Liver (tissue), 8 donors: ENCODE measurements at regions not wholly inside any gene's neighbourhood (a gene's known extent, or its start where the extent isn't known, plus 50 kb on each side); places are given as distances from the start of the nearest gene placed in this dataset.

ENCODE experiments used
- DNase-seq: peaks from one replicate; pipeline ENCODE4 v3.0.0-alpha.2; 2017; ENCODE audit warnings: low spot score
- H3K27ac ChIP-seq, 2 donors: one replicate each; pipeline ENCODE4 v1.7.0; 2013; ENCODE audit warnings: inconsistent platforms in 2 of 2, low read length in 2 of 2, control low read depth in 1 of 2, low read depth in 1 of 2, mild to moderate bottlenecking in 1 of 2
- H3K27me3 ChIP-seq, 4 donors: one replicate each; pipeline versions ENCODE4 v1.6.1 to v1.7.0; 2013; ENCODE audit warnings: low read length in 3 of 4, inconsistent platforms in 1 of 4, mild to moderate bottlenecking in 1 of 4, moderate library complexity in 1 of 4; ENCODE audit not compliant: control insufficient read depth in 4 of 4, insufficient read depth in 4 of 4
- H3K36me3 ChIP-seq, 4 donors: one replicate each; pipeline versions ENCODE4 v1.6.1 to v1.7.0; 2013; ENCODE audit warnings: low read length in 3 of 4, mild to moderate bottlenecking in 3 of 4, low read depth in 1 of 4, moderate library complexity in 1 of 4; ENCODE audit not compliant: control insufficient read depth in 4 of 4, insufficient read depth in 3 of 4
- H3K4me1 ChIP-seq, 4 donors: one replicate each; pipeline versions ENCODE4 v1.6.1 to v1.7.0; 2013; ENCODE audit warnings: low read length in 3 of 4, mild to moderate bottlenecking in 3 of 4, moderate library complexity in 1 of 4; ENCODE audit not compliant: control insufficient read depth in 4 of 4, insufficient read depth in 4 of 4
- H3K4me3 ChIP-seq, 3 donors: one replicate each; pipeline versions ENCODE4 v1.6.1 to v1.7.0; 2013; ENCODE audit warnings: low read length in 3 of 3, control low read depth in 1 of 3, low read depth in 1 of 3, mild to moderate bottlenecking in 1 of 3
- H3K9ac ChIP-seq, 2 donors: one replicate each; pipeline ENCODE4 v1.7.0; 2013; ENCODE audit warnings: low read length in 2 of 2, mild to moderate bottlenecking in 2 of 2, moderate library complexity in 2 of 2, control low read depth in 1 of 2, low read depth in 1 of 2
- H3K9me3 ChIP-seq, 4 donors: one replicate each; pipeline versions ENCODE4 v1.6.1 to v1.7.0; 2013; ENCODE audit warnings: low read length in 3 of 4; ENCODE audit not compliant: control insufficient read depth in 4 of 4
- EGR1 ChIP-seq, 2 donors: IDR thresholded peaks; 2 replicates each; pipeline ENCODE4 v1.6.1; 2016 to 2018; ENCODE audit warnings: antibody characterized with exemption in 2 of 2, low read depth in 2 of 2
- FOXA1 ChIP-seq: IDR thresholded peaks from 2 replicates; pipeline ENCODE4 v1.6.1; 2016; ENCODE audit warnings: antibody characterized with exemption
- FOXA2 ChIP-seq: IDR thresholded peaks from 2 replicates; pipeline ENCODE4 v1.6.1; 2016; ENCODE audit warnings: antibody characterized with exemption
- GABPA ChIP-seq, 2 donors: IDR thresholded peaks in 1 of 2; conservative IDR thresholded peaks in 1 of 2; 2 replicates each; pipeline ENCODE4 v1.6.1; 2016; ENCODE audit warnings: antibody characterized with exemption in 2 of 2, mild to moderate bottlenecking in 1 of 2, moderate library complexity in 1 of 2
- HNF4A ChIP-seq, 2 donors: conservative IDR thresholded peaks; 2 replicates each; pipeline ENCODE4 v1.6.1; 2016; ENCODE audit warnings: antibody characterized with exemption in 2 of 2, mild to moderate bottlenecking in 2 of 2
- HNF4G ChIP-seq: IDR thresholded peaks from 2 replicates; pipeline ENCODE4 v1.6.1; 2016; ENCODE audit warnings: antibody characterized with exemption
- JUND ChIP-seq, 2 donors: IDR thresholded peaks; 2 replicates each; pipeline ENCODE4 v1.6.1; 2016; ENCODE audit warnings: antibody characterized with exemption in 2 of 2
- NR2F2 ChIP-seq: IDR thresholded peaks from 2 replicates; pipeline ENCODE4 v1.6.1; 2016; ENCODE audit warnings: antibody characterized with exemption
- RAD21 ChIP-seq, 2 donors: IDR thresholded peaks; 2 replicates each; pipeline ENCODE4 v1.6.1; 2016; ENCODE audit warnings: antibody characterized with exemption in 2 of 2, mild to moderate bottlenecking in 2 of 2
- RXRA ChIP-seq, 2 donors: IDR thresholded peaks; 2 replicates each; pipeline ENCODE4 v1.6.1; 2017 to 2018; ENCODE audit warnings: antibody characterized with exemption in 2 of 2, mild to moderate bottlenecking in 1 of 2
- SP1 ChIP-seq: IDR thresholded peaks from 2 replicates; pipeline ENCODE4 v1.6.1; 2018; ENCODE audit warnings: antibody characterized with exemption, mild to moderate bottlenecking
- TAF1 ChIP-seq: conservative IDR thresholded peaks from 2 replicates; pipeline ENCODE4 v1.6.1; 2016; ENCODE audit warnings: antibody characterized with exemption, mild to moderate bottlenecking
- YY1 ChIP-seq: IDR thresholded peaks from 2 replicates; pipeline ENCODE4 v1.6.1; 2016; ENCODE audit warnings: antibody characterized with exemption, mild to moderate bottlenecking
- WGBS: extraction: QIAGEN DNeasy Blood & Tissue Kit; methylation state at CpG from one replicate; pipeline ENCODE4 v1.1.7; 2013; 5-methylcytosine and 5-hydroxymethylcytosine counted together
- TF ChIP-seq, protein P1 (sequence below): IDR thresholded peaks from 2 replicates; pipeline ENCODE4 v1.6.1; 2016; ENCODE audit warnings: antibody characterized with exemption
- TF ChIP-seq, protein P2 (sequence below): IDR thresholded peaks from 2 replicates; pipeline ENCODE4 v1.6.1; 2016; ENCODE audit warnings: antibody characterized with exemption
- TF ChIP-seq, protein P3 (sequence below): IDR thresholded peaks from 2 replicates; pipeline ENCODE4 v1.6.1; 2016; ENCODE audit warnings: antibody characterized with exemption
- TF ChIP-seq, protein P4 (sequence below): fragments of 150-350 bp; IDR thresholded peaks from 2 replicates; pipeline ENCODE4 v1.5.1; 2017; ENCODE audit warnings: improper control_type of control experiment, low read depth, low read length; ENCODE audit not compliant: missing input control
- TF ChIP-seq, protein P5 (sequence below): IDR thresholded peaks from 2 replicates; pipeline ENCODE4 v1.6.1; 2016; ENCODE audit warnings: antibody characterized with exemption, mild to moderate bottlenecking
- donor health status: healthy.
- donor health status: healthy.
- donor health status: healthy.
- donor health status: healthy.
- donor health status: healthy.

DNA sequence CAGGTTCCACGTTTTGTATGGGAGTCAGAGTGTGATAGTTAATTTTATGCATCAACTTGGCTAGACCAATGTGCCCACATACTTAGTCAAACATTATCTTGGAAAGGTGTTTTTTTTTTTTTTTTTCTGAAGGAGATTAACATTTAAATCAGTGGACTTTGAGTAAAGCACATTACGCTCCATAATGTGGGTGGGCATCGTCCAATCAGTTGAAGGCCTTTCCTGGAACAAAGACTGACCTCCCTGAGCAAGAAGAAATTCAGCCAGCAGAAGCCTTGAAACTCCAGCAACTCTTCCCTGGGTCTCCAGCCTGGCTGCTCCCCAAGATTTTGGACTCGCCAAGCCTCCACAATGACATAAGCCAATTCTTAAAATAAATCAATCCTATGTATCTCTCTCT is 711.4 kb downstream of the MTRR start (continued):
- TF ChIP-seq, protein P1, sequence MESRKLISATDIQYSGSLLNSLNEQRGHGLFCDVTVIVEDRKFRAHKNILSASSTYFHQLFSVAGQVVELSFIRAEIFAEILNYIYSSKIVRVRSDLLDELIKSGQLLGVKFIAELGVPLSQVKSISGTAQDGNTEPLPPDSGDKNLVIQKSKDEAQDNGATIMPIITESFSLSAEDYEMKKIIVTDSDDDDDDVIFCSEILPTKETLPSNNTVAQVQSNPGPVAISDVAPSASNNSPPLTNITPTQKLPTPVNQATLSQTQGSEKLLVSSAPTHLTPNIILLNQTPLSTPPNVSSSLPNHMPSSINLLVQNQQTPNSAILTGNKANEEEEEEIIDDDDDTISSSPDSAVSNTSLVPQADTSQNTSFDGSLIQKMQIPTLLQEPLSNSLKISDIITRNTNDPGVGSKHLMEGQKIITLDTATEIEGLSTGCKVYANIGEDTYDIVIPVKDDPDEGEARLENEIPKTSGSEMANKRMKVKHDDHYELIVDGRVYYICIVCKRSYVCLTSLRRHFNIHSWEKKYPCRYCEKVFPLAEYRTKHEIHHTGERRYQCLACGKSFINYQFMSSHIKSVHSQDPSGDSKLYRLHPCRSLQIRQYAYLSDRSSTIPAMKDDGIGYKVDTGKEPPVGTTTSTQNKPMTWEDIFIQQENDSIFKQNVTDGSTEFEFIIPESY: no peak
- TF ChIP-seq JUND (IDR thresholded peaks at IDR 0.05) (no peak), FOXA1 (no peak), TAF1 (no peak)
- TF ChIP-seq, protein P2, sequence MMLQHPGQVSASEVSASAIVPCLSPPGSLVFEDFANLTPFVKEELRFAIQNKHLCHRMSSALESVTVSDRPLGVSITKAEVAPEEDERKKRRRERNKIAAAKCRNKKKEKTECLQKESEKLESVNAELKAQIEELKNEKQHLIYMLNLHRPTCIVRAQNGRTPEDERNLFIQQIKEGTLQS: no peak

DNA sequence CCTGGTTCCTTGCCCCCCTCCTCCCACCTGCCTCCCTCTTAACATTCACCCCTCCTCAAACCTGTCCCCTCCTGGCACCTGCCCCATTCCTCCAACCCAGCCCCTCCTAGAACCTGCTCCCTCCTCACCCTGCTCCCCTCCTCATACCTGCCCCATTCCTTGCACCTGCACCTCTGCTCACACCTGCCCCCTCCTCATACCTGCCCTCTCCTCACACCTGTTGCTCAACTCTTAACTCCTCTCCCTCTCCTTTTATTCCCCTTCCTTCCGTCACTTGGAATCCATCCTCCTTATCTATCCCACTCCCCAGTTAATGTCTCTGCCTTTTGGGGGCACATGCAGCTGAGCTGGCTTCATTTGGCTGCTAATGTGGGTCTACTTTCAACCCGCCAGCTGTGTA is 712.1 kb downstream of the MTRR start:
- Histone ChIP-seq H3K9ac (no peak overlapping the region), H3K9me3 (no peaks in the 10 kb centered on the region), H3K4me3 (no peak overlapping the region), H3K27ac (no peak overlapping the region), H3K36me3 (no peaks in the 10 kb centered on the region), H3K4me1 (no peaks in the 10 kb centered on the region), H3K27me3 (peaks cover 0 to 2% (median 0%) of the 10 kb centered on the region in 4 donors)
- TF ChIP-seq YY1 (no peak), TAF1 (no peak), SP1 (no peak), RAD21 (IDR thresholded peaks at IDR 0.05) (no peak), HNF4A (conservative IDR thresholded peaks at IDR 0.05) (no peak), RXRA (IDR thresholded peaks at IDR 0.05) (no peak), GABPA (IDR thresholded peaks at IDR 0.05 in 1 of 2, conservative IDR thresholded peaks at IDR 0.05 in 1 of 2) (no peak), FOXA2 (no peak), NR2F2 (no peak), FOXA1 (no peak), EGR1 (IDR thresholded peaks at IDR 0.05; ENCODE audit: low read depth in 2 of 2) (no peak), HNF4G (no peak)
- TF ChIP-seq, protein P3, sequence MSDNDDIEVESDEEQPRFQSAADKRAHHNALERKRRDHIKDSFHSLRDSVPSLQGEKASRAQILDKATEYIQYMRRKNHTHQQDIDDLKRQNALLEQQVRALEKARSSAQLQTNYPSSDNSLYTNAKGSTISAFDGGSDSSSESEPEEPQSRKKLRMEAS: no peak
- TF ChIP-seq, protein P4, sequence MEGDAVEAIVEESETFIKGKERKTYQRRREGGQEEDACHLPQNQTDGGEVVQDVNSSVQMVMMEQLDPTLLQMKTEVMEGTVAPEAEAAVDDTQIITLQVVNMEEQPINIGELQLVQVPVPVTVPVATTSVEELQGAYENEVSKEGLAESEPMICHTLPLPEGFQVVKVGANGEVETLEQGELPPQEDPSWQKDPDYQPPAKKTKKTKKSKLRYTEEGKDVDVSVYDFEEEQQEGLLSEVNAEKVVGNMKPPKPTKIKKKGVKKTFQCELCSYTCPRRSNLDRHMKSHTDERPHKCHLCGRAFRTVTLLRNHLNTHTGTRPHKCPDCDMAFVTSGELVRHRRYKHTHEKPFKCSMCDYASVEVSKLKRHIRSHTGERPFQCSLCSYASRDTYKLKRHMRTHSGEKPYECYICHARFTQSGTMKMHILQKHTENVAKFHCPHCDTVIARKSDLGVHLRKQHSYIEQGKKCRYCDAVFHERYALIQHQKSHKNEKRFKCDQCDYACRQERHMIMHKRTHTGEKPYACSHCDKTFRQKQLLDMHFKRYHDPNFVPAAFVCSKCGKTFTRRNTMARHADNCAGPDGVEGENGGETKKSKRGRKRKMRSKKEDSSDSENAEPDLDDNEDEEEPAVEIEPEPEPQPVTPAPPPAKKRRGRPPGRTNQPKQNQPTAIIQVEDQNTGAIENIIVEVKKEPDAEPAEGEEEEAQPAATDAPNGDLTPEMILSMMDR: no peak
- no peak for DNase-seq
- WGBS: 70% methylated on average over 2 of the region's 2 CpGs

DNA sequence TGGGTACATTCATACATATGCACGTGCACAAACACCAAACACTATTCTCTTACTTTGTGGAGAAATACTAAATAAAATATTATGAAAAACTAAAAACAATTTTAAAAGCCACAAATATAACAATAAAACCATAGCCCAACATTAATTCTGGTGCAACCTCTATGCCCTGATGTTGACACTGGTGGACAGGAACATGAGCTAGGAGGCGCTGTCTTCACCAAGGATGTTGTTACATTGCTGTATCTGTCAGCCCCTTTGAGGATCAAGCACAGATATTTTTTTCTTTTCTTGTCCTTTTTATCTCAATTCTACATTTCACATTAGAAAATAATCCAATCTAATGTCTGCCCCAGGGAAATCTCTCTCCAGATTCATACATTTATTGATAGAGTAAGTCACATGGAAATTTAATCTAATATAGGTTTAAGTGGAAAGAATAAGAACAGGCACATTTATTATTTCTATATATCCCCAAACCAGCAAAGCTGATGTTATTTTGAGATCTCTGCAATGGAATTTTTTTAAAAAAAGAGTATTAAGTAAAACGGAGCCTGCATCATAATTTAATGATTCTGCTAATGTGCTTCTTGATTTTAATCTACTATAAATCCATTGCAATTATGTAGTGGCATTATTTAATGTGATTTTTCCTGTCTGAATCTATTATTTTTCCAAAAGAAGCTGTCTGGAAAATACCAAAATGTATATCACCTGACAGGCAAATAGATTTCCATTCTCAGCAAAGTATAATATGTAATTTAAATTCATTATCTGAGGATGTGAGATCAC is 716.5 kb downstream of the MTRR start:
- Histone ChIP-seq H3K36me3 (no peaks in the 10 kb centered on the region), H3K4me1 (no peaks in the 10 kb centered on the region), H3K27me3 (peaks cover 0 to 2% (median 0%) of the 10 kb centered on the region in 4 donors), H3K27ac (no peak overlapping the region), H3K9me3 (peaks cover 0 to 5% (median 2%) of the 10 kb centered on the region in 4 donors), H3K4me3 (no peak overlapping the region), H3K9ac (no peak overlapping the region)
- no peak for DNase-seq
- no peak for TF ChIP-seq SP1
- no peak for TF ChIP-seq GABPA (IDR thresholded peaks at IDR 0.05 in 1 of 2, conservative IDR thresholded peaks at IDR 0.05 in 1 of 2)
- TF ChIP-seq, protein P3: no peak
- no peak for TF ChIP-seq JUND (IDR thresholded peaks at IDR 0.05)
- TF ChIP-seq, protein P5, sequence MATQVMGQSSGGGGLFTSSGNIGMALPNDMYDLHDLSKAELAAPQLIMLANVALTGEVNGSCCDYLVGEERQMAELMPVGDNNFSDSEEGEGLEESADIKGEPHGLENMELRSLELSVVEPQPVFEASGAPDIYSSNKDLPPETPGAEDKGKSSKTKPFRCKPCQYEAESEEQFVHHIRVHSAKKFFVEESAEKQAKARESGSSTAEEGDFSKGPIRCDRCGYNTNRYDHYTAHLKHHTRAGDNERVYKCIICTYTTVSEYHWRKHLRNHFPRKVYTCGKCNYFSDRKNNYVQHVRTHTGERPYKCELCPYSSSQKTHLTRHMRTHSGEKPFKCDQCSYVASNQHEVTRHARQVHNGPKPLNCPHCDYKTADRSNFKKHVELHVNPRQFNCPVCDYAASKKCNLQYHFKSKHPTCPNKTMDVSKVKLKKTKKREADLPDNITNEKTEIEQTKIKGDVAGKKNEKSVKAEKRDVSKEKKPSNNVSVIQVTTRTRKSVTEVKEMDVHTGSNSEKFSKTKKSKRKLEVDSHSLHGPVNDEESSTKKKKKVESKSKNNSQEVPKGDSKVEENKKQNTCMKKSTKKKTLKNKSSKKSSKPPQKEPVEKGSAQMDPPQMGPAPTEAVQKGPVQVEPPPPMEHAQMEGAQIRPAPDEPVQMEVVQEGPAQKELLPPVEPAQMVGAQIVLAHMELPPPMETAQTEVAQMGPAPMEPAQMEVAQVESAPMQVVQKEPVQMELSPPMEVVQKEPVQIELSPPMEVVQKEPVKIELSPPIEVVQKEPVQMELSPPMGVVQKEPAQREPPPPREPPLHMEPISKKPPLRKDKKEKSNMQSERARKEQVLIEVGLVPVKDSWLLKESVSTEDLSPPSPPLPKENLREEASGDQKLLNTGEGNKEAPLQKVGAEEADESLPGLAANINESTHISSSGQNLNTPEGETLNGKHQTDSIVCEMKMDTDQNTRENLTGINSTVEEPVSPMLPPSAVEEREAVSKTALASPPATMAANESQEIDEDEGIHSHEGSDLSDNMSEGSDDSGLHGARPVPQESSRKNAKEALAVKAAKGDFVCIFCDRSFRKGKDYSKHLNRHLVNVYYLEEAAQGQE: no peak
- TF ChIP-seq RAD21 (IDR thresholded peaks at IDR 0.05): no peak
- TF ChIP-seq TAF1: no peak
- TF ChIP-seq, protein P4: no peak
- TF ChIP-seq YY1: no peak
- 60% methylated on average over 3 of the region's 3 CpGs for WGBS
